ENCODE measurements at regions not wholly inside any gene's neighbourhood (a gene's known extent, or its start where the extent isn't known, plus 50 kb on each side); places are given as distances from the start of the nearest gene placed in this dataset.

DNA sequence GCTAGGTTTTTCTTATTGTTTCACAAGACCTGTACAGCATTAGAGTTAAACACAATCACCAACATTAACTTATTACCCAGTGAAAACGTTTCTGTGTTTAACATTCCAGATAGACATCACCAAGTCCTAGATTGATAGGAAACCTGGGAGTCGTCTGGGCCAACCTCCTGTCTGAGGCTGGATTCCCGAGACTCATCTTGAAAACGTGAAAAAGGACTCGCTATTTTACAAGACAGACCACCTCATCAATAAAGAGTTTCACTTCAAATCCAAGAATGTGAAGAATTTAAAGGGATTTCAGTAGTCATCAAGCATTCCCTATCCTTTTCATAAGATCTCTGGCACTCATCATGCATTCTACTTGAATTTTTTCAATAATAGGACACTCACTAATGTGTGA is 626.6 kb downstream of the MCTP2 start:
- Histone ChIP-seq H2AFZ (no peak overlapping the region), H3K79me2 (replicated peaks; ENCODE audit: insufficient read depth) (no peaks in the 10 kb centered on the region), H3K4me1 (ENCODE audit: insufficient read depth) (peaks cover 9% of the 10 kb centered on the region; the same call in 1 of the 2 replicates), H3K4me3 (no peak overlapping the region), H3K27me3 (ENCODE audit: insufficient read depth) (no peaks in the 10 kb centered on the region), H3K4me2 (0 out of 2 replicates have a peak overlapping the region, but pooled peaks have one; percentile 9), H3K27ac (ENCODE audit: low read depth) (no peak overlapping the region), H3K9me2 (ENCODE audit: insufficient read depth) (0 out of 2 replicates have a peak, but pooled peaks cover 4% of the 10 kb centered on the region), H4K20me1 (replicated peaks; ENCODE audit: insufficient read depth) (no peaks in the 10 kb centered on the region), H3F3A (replicated peaks; ENCODE audit: low read depth) (no peaks in the 10 kb centered on the region), H3K36me3 (ENCODE audit: insufficient read depth) (no peaks in the 10 kb centered on the region)
- Mint-ChIP-seq H3K27me3 (ENCODE audit: insufficient read depth, low read depth, poor library complexity) (no peaks in the 10 kb centered on the region), H3K36me3 (ENCODE audit: low read depth) (peaks cover 3% of the 10 kb centered on the region; the same call in 2 of the 3 replicates), H3K4me3 (no peak overlapping the region), H3K4me1 (peaks cover 4% of the 10 kb centered on the region), H3K27ac (no peak overlapping the region), H3K9me3 (peaks cover 15% of the 10 kb centered on the region; the same call in 2 of the 3 replicates)
- ATAC-seq (no peak; the same call in 2 of the 3 replicates), DNase-seq (ENCODE audit: low spot score) (peak; percentile 39)
- no peak for TF ChIP-seq CREB1 (CRISPR knock-in tag; IDR thresholded peaks at IDR 0.05; ENCODE audit: low read depth)
- TF ChIP-seq POLR2AphosphoS5 (IDR thresholded peaks at IDR 0.05; ENCODE audit: low read depth) = no peak
- TF ChIP-seq EZH2 (IDR thresholded peaks at IDR 0.05; ENCODE audit: low read depth, unreplicated experiment) = no peak

DNA sequence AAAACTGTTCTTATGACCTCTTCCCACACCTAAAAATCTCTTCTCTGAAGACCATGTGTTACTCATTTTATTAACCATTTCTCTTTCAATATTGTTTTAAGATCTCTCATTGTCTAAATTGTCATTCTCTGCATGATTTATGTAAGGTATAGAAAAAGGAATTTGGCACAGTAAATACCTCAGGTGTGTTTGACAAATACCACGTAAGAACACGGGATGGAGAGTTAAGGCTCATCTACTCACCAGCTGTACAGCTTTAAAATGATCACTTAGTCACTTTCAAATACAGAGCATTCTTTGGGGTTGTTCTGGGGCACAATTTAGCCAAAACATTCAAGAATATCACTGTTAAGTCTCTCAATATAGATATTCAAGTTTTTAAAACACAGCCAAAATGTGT is 627.1 kb downstream of the MCTP2 start:
- Mint-ChIP-seq H3K36me3 (ENCODE audit: low read depth) (peaks cover 4% of the 10 kb centered on the region), H3K4me1 (peaks cover 4% of the 10 kb centered on the region), H3K27ac (no peak overlapping the region), H3K27me3 (ENCODE audit: insufficient read depth, low read depth, poor library complexity) (no peaks in the 10 kb centered on the region), H3K9me3 (peaks cover 15% of the 10 kb centered on the region), H3K4me3 (no peak overlapping the region)
- no peak overlapping the region for H3K4me3 ChIP-seq
- H3K4me1 ChIP-seq (ENCODE audit: insufficient read depth) = peaks cover 9% of the 10 kb centered on the region; the same call in 1 of the 2 replicates
- TF ChIP-seq STAT1 (IDR thresholded peaks at IDR 0.05; ENCODE audit: unreplicated experiment) (no peak), POLR2AphosphoS5 (IDR thresholded peaks at IDR 0.05; ENCODE audit: low read depth) (no peak)
- H3K4me2 ChIP-seq = 0 out of 2 replicates have a peak overlapping the region, but pooled peaks have one; percentile 9
- no peaks in the 10 kb centered on the region for H4K20me1 ChIP-seq (replicated peaks; ENCODE audit: insufficient read depth)
- H3K27me3 ChIP-seq (ENCODE audit: insufficient read depth) = no peaks in the 10 kb centered on the region
- peaks cover 6% of the 10 kb centered on the region; the same call in 1 of the 2 replicates for H3K9me2 ChIP-seq (ENCODE audit: insufficient read depth)
- H3K36me3 ChIP-seq (ENCODE audit: insufficient read depth) = no peaks in the 10 kb centered on the region
- H2AFZ ChIP-seq = no peak overlapping the region
- H3F3A ChIP-seq (replicated peaks; ENCODE audit: low read depth) = no peaks in the 10 kb centered on the region
- no peak overlapping the region for H3K27ac ChIP-seq (ENCODE audit: low read depth)
- ATAC-seq (no peak), DNase-seq (ENCODE audit: low spot score) (no peak)
- H3K79me2 ChIP-seq (replicated peaks; ENCODE audit: insufficient read depth) = no peaks in the 10 kb centered on the region

DNA sequence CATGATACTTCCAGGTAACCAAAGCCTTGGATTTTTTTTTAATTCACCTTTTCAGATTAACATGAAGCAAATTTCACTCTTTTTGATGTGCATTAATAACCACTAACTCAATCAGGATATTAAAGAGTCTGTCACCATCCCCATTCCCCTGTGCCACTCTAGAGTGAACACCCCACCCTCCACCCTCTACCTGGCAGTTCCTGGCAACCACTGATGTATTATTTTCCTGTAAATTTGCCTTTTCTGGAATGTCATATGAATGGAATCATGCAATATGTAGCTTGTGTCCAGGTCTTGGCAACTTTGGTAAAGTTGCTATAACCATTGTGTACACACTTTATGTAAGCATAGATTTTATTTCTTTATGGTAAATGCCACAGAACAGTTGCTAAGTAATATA is 627.6 kb downstream of the MCTP2 start:
- Histone ChIP-seq H3K9me2 (ENCODE audit: insufficient read depth) (peaks cover 9% of the 10 kb centered on the region; the same call in 1 of the 2 replicates), H3K79me2 (replicated peaks; ENCODE audit: insufficient read depth) (no peaks in the 10 kb centered on the region), H3K4me3 (no peak overlapping the region), H3K36me3 (ENCODE audit: insufficient read depth) (no peaks in the 10 kb centered on the region), H3F3A (replicated peaks; ENCODE audit: low read depth) (no peaks in the 10 kb centered on the region), H4K20me1 (replicated peaks; ENCODE audit: insufficient read depth) (no peaks in the 10 kb centered on the region), H3K4me2 (no peak overlapping the region), H3K4me1 (ENCODE audit: insufficient read depth) (peaks cover 9% of the 10 kb centered on the region; the same call in 1 of the 2 replicates), H3K27me3 (ENCODE audit: insufficient read depth) (no peaks in the 10 kb centered on the region), H3K27ac (ENCODE audit: low read depth) (no peak overlapping the region), H2AFZ (no peak overlapping the region)
- no peak for ATAC-seq
- Mint-ChIP-seq H3K4me3 (no peak overlapping the region), H3K9me3 (peaks cover 17% of the 10 kb centered on the region), H3K36me3 (ENCODE audit: low read depth) (peaks cover 6% of the 10 kb centered on the region), H3K27ac (no peak overlapping the region), H3K4me1 (peaks cover 4% of the 10 kb centered on the region), H3K27me3 (ENCODE audit: insufficient read depth, low read depth, poor library complexity) (no peaks in the 10 kb centered on the region)
- TF ChIP-seq ZNF331 (CRISPR knock-in tag; IDR thresholded peaks at IDR 0.05; ENCODE audit: low read depth) = no peak
- no peak for DNase-seq (ENCODE audit: low spot score)

DNA sequence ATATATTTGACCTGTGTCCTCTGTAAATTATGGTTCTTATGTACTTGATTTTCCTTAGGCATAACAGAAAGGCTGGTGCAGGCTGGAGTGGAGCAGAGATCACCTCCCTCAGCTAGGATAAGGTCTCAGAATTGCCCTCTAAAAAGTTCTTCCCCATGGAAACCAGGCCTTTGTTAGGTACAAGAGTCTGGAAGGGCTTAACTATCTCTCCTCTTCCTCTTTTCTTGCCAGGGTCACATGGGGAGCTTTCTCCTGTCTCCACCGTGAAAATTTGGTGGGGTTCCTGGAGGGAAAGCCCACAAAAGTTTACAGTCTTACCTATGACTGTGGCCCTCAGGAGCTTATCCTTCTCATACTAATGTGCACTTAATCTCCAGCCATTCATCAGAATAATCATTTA is 633.2 kb downstream of the MCTP2 start:
- peaks cover 10% of the 10 kb centered on the region; the same call in 1 of the 2 replicates for H3K9me2 ChIP-seq (ENCODE audit: insufficient read depth)
- no peak overlapping the region for H3K4me3 ChIP-seq
- no peak overlapping the region for H3K27ac ChIP-seq (ENCODE audit: low read depth)
- Mint-ChIP-seq H3K9me3 (peaks cover 28% of the 10 kb centered on the region), H3K27me3 (ENCODE audit: insufficient read depth, low read depth, poor library complexity) (no peaks in the 10 kb centered on the region), H3K4me1 (no peaks in the 10 kb centered on the region), H3K36me3 (ENCODE audit: low read depth) (peaks cover 12% of the 10 kb centered on the region), H3K27ac (no peak overlapping the region), H3K4me3 (no peak overlapping the region)
- no peak for ATAC-seq
- H3F3A ChIP-seq (replicated peaks; ENCODE audit: low read depth) = no peaks in the 10 kb centered on the region
- no peaks in the 10 kb centered on the region for H3K4me1 ChIP-seq (ENCODE audit: insufficient read depth)
- no peaks in the 10 kb centered on the region for H3K79me2 ChIP-seq (replicated peaks; ENCODE audit: insufficient read depth)
- no peaks in the 10 kb centered on the region for H4K20me1 ChIP-seq (replicated peaks; ENCODE audit: insufficient read depth)
- no peak for DNase-seq (ENCODE audit: low spot score)
- H2AFZ ChIP-seq = no peak overlapping the region; the same call in 1 of the 2 replicates
- no peaks in the 10 kb centered on the region for H3K36me3 ChIP-seq (ENCODE audit: insufficient read depth)
- H3K27me3 ChIP-seq (ENCODE audit: insufficient read depth) = no peaks in the 10 kb centered on the region
- no peak overlapping the region for H3K4me2 ChIP-seq
- TF ChIP-seq, protein P1, sequence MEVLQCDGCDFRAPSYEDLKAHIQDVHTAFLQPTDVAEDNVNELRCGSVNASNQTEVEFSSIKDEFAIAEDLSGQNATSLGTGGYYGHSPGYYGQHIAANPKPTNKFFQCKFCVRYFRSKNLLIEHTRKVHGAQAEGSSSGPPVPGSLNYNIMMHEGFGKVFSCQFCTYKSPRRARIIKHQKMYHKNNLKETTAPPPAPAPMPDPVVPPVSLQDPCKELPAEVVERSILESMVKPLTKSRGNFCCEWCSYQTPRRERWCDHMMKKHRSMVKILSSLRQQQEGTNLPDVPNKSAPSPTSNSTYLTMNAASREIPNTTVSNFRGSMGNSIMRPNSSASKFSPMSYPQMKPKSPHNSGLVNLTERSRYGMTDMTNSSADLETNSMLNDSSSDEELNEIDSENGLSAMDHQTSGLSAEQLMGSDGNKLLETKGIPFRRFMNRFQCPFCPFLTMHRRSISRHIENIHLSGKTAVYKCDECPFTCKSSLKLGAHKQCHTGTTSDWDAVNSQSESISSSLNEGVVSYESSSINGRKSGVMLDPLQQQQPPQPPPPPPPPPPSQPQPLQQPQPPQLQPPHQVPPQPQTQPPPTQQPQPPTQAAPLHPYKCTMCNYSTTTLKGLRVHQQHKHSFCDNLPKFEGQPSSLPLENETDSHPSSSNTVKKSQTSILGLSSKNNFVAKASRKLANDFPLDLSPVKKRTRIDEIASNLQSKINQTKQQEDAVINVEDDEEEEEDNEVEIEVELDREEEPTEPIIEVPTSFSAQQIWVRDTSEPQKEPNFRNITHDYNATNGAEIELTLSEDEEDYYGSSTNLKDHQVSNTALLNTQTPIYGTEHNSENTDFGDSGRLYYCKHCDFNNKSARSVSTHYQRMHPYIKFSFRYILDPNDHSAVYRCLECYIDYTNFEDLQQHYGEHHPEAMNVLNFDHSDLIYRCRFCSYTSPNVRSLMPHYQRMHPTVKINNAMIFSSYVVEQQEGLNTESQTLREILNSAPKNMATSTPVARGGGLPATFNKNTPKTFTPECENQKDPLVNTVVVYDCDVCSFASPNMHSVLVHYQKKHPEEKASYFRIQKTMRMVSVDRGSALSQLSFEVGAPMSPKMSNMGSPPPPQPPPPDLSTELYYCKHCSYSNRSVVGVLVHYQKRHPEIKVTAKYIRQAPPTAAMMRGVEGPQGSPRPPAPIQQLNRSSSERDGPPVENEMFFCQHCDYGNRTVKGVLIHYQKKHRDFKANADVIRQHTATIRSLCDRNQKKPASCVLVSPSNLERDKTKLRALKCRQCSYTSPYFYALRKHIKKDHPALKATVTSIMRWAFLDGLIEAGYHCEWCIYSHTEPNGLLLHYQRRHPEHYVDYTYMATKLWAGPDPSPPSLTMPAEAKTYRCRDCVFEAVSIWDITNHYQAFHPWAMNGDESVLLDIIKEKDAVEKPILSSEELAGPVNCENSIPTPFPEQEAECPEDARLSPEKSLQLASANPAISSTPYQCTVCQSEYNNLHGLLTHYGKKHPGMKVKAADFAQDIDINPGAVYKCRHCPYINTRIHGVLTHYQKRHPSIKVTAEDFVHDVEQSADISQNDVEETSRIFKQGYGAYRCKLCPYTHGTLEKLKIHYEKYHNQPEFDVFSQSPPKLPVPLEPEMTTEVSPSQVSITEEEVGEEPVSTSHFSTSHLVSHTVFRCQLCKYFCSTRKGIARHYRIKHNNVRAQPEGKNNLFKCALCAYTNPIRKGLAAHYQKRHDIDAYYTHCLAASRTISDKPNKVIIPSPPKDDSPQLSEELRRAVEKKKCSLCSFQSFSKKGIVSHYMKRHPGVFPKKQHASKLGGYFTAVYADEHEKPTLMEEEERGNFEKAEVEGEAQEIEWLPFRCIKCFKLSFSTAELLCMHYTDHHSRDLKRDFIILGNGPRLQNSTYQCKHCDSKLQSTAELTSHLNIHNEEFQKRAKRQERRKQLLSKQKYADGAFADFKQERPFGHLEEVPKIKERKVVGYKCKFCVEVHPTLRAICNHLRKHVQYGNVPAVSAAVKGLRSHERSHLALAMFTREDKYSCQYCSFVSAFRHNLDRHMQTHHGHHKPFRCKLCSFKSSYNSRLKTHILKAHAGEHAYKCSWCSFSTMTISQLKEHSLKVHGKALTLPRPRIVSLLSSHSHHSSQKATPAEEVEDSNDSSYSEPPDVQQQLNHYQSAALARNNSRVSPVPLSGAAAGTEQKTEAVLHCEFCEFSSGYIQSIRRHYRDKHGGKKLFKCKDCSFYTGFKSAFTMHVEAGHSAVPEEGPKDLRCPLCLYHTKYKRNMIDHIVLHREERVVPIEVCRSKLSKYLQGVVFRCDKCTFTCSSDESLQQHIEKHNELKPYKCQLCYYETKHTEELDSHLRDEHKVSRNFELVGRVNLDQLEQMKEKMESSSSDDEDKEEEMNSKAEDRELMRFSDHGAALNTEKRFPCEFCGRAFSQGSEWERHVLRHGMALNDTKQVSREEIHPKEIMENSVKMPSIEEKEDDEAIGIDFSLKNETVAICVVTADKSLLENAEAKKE (CRISPR knock-in tag; IDR thresholded peaks at IDR 0.05) = no peak
